ENCODE measurements at regions not wholly inside any gene's neighbourhood (a gene's known extent, or its start where the extent isn't known, plus 50 kb on each side); places are given as distances from the start of the nearest gene placed in this dataset. TPM values are rescaled to one million over a fixed set of nuclear protein-coding genes. Genes with fewer than 3 reads are reported as not detected.
"Not testable (repeated sequence)": the region's sequence is repeated elsewhere in the genome, so short reads cannot be mapped to it uniquely, and the experiment has no call there.

DNA sequence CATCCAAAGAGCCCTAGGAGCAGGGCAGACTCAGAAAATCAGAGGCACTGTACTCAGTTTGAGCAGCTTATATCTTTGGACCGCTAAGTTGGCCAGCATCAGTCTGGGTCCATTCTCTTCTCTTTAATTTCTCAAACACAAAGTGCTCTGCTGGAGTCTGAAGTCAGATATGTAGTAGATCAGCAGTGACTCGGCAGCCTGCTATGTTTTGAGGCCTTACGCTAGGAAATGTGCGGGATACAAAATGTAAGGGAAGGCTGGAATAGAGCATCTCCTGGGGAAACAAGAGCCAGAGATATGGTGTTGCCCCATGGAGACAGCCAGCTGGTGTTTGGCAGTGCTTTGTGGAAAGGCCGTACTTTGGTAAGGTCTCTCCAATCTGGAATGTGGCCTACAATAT lies 60.6 kb upstream of the VKORC1L1 start:
- Histone ChIP-seq H3K4me3 (replicated peaks in 1 of 3) (no peak overlapping the region), H3K36me3 (no peaks in the 10 kb centered on the region), H3K4me1 (no peaks in the 10 kb centered on the region), H3K27ac (no peak overlapping the region), H3K9me3 (no peaks in the 10 kb centered on the region), H3K27me3 (no peaks in the 10 kb centered on the region)
- DNase-seq = no peak
- intact Hi-C loops (cut with DNase I) = no loop called here
- WGBS, 2 donors = 88 to 98% methylated on average over 5 of the region's 5 CpGs
- no peak for TF ChIP-seq POLR2A (IDR thresholded peaks at IDR 0.05)
- no peak for TF ChIP-seq CTCF (IDR thresholded peaks at IDR 0.05)

GRCh38 chr7:65814556-65815167 lies 58.2 kb upstream of the VKORC1L1 start:
- DNase-seq; H3K4me3 ChIP-seq (replicated peaks in 1 of 3); H3K4me1 ChIP-seq; intact Hi-C loops (cut with DNase I); H3K27me3 ChIP-seq; H3K27ac ChIP-seq; H3K36me3 ChIP-seq; H3K9me3 ChIP-seq: not testable (repeated sequence)
- 83 to 95% methylated on average over 3 of the region's 3 CpGs for WGBS, 2 donors

- TF ChIP-seq POLR2A (IDR thresholded peaks at IDR 0.05) (no peak), CTCF (IDR thresholded peaks at IDR 0.05) (no peak)
- intact Hi-C loops (cut with DNase I) = no loop called here
- Histone ChIP-seq H3K4me3 (replicated peaks in 1 of 3) (no peak overlapping the region), H3K9me3 (no peaks in the 10 kb centered on the region), H3K27me3 (no peaks in the 10 kb centered on the region), H3K27ac (no peak overlapping the region), H3K36me3 (no peaks in the 10 kb centered on the region), H3K4me1 (no peaks in the 10 kb centered on the region)
- 51 to 58% methylated on average over 4 of the region's 4 CpGs for WGBS, 2 donors
- DNase-seq = no peak
These were observed 52.5 kb upstream of the VKORC1L1 start for GRCh38 chr7:65820287-65820950.

Small RNA genes lying in the stretch of these regions (small RNA-seq; reads per million reads assigned to genes)
- gene AC114501.1 = not detected
- not detected for gene RNU6-912P
- not detected for gene SNORA15B-2
- not detected for gene SNORA22

Data from thyroid gland (tissue), 4 donors.